Keratinocyte (primary cell): ENCODE measurements at regions not wholly inside any gene's neighbourhood (a gene's known extent, or its start where the extent isn't known, plus 50 kb on each side); places are given as distances from the start of the nearest gene placed in this dataset.

ENCODE experiments used
- DNase-seq: peaks from one replicate; pipeline ENCODE4 v3.0.0-alpha.2; 2011; ENCODE audit warnings: low read depth, missing footprints, low spot score
- FAIRE-seq: peaks from 2 replicates; lab custom pipeline; 2011; peaks lifted over from hg19 to GRCh38; lab: Jason Lieb, UNC
- H2AFZ ChIP-seq: 2 replicates; pipeline ENCODE4 v1.6.0; 2012; ENCODE audit warnings: low read length, control low read depth, inconsistent platforms; ENCODE audit not compliant: control insufficient read depth
- H3K27ac ChIP-seq: 2 replicates; pipeline ENCODE4 v1.5.1; 2011; ENCODE audit warnings: low read length; ENCODE audit not compliant: control insufficient read depth, insufficient read depth
- H3K27me3 ChIP-seq: 3 replicates; pipeline ENCODE4 v1.6.0; 2011; ENCODE audit warnings: low read length; ENCODE audit not compliant: control insufficient read depth, insufficient read depth; ENCODE audit errors: extremely low read depth
- H3K36me3 ChIP-seq, 2 experiments: 2 replicates in 1 of 2; 3 replicates in 1 of 2; pipeline ENCODE4 v1.5.1; 2011; ENCODE audit warnings: low read length in 2 of 2, mild to moderate bottlenecking in 1 of 2; ENCODE audit not compliant: control insufficient read depth in 2 of 2, insufficient read depth in 2 of 2; ENCODE audit errors: extremely low read depth in 1 of 2
- H3K4me1 ChIP-seq: 3 replicates; pipeline ENCODE4 v1.5.1; 2011; ENCODE audit warnings: low read length; ENCODE audit not compliant: control insufficient read depth, insufficient read depth; ENCODE audit errors: extremely low read depth
- H3K4me2 ChIP-seq: 3 replicates; pipeline ENCODE4 v1.6.0; 2011; ENCODE audit warnings: low read depth, low read length; ENCODE audit not compliant: control insufficient read depth, insufficient read depth; ENCODE audit errors: extremely low read depth
- H3K4me3 ChIP-seq, 3 experiments: fragments of 200-600 bp in 1 of 3; sonication (generic) in 1 of 3; 2 replicates in 2 of 3; 3 replicates in 1 of 3; pipeline ENCODE4 v1.5.1; 2011 to 2016; ENCODE audit warnings: low read length in 3 of 3, mild to moderate bottlenecking in 3 of 3, control low read depth in 2 of 3, inconsistent platforms in 1 of 3, low read depth in 1 of 3, mixed read lengths in 1 of 3, mixed run types in 1 of 3, moderate library complexity in 1 of 3; ENCODE audit not compliant: control insufficient read depth in 2 of 3, insufficient read depth in 2 of 3; ENCODE audit errors: extremely low read depth in 1 of 3
- H3K79me2 ChIP-seq: 2 replicates; pipeline ENCODE4 v1.6.0; 2012; ENCODE audit warnings: low read length; ENCODE audit not compliant: control insufficient read depth, insufficient read depth
- H3K9ac ChIP-seq: 3 replicates; pipeline ENCODE4 v1.6.0; 2011; ENCODE audit warnings: low read length; ENCODE audit not compliant: control insufficient read depth, insufficient read depth; ENCODE audit errors: extremely low read depth
- H3K9me1 ChIP-seq: 3 replicates; pipeline ENCODE4 v1.6.0; 2011; ENCODE audit warnings: low read length; ENCODE audit not compliant: control insufficient read depth, insufficient read depth; ENCODE audit errors: extremely low read depth
- H3K9me3 ChIP-seq: 2 replicates; pipeline ENCODE4 v1.5.1; 2012; ENCODE audit warnings: low read depth, low read length; ENCODE audit not compliant: control insufficient read depth
- H4K20me1 ChIP-seq: 3 replicates; pipeline ENCODE4 v1.6.0; 2011; ENCODE audit warnings: low read length; ENCODE audit not compliant: control insufficient read depth, insufficient read depth; ENCODE audit errors: extremely low read depth
- CTCF ChIP-seq, 3 experiments: IDR thresholded peaks in 1 of 3; conservative IDR thresholded peaks in 1 of 3; optimal IDR thresholded peaks in 1 of 3; 2 replicates in 2 of 3; 3 replicates in 1 of 3; pipeline versions ENCODE3 to v1.5.1; 2011; ENCODE audit warnings: low read length in 3 of 3, mild to moderate bottlenecking in 3 of 3, moderate library complexity in 2 of 3, control low read depth in 1 of 3, inconsistent platforms in 1 of 3; ENCODE audit not compliant: insufficient read depth in 2 of 3; ENCODE audit errors: extremely low read depth in 1 of 3
- EZH2 ChIP-seq: IDR thresholded peaks from one replicate; pipeline ENCODE4 v1.6.1; 2012; ENCODE audit warnings: inconsistent platforms, mild to moderate bottlenecking, low read length, moderate library complexity
- dilution Hi-C: fragments of 300-500 bp; cut with MboI; formaldehyde crosslinking; loops from one replicate; pipeline ENCODE4 v1.7.0; 2020; ENCODE audit warnings: low sequenced_read_pairs; ENCODE audit not compliant: extremely low pct_ligation_motif_present

DNA sequence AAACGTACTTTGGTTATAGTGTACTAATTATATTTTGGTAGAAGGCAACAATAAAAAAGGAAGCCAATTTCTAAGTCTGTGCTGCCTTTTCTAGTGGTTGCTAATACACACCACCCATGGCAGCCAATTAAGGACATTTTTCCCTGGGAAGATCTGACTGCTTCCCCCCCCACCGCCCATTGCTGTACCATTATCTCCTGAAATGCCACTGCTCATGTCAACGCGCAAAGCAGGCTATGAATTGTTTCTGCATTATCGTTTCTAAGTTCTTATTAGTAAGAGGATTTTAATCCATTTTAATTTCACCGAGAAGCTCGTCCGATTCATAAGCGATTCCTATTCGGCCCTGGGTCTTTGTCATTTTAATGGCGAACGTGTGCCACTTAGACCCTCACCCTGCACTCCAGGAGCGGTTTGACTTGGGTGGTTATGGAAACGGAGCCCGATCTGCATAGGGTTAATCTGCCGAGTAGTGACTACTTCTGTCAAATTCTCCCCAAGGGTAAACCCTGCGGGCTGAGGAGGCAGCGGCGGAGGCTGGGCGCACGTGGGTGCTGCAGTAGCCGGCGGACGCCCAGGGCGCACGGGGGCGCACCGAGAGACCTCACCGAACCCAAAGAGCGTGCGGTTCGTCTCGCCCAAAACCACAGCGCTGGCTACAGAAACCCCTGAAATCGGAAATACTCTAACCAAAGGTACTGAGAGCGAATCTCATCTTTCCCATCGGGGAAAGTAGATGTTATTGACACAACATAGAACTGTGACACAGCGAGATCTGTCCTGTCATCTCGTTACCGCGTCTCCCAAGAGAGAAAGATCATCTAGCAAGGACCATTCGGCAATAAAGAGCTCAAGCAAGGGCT is 55.8 kb upstream of the SHC3 start:
- dilution Hi-C loops = no loop called here
- Histone ChIP-seq H3K4me1 (no peaks in the 10 kb centered on the region), H3K9ac (no peak overlapping the region), H3K79me2 (no peaks in the 10 kb centered on the region), H3K36me3 (no peaks in the 10 kb centered on the region), H4K20me1 (no peaks in the 10 kb centered on the region), H3K9me1 (no peaks in the 10 kb centered on the region), H3K27ac (no peak overlapping the region), H2AFZ (no peak overlapping the region), H3K4me3 (no peak overlapping the region), H3K4me2 (peak overlapping the region; percentile 16), H3K9me3 (no peaks in the 10 kb centered on the region), H3K27me3 (peaks cover 14% of the 10 kb centered on the region)
- DNase-seq = no peak
- no peak for FAIRE-seq
- TF ChIP-seq CTCF (optimal IDR thresholded peaks at IDR 0.05 in 1 of 3, IDR thresholded peaks at IDR 0.05 in 1 of 3, conservative IDR thresholded peaks at IDR 0.05 in 1 of 3; ENCODE audit: extremely low read depth in 1 of 3, insufficient read depth in 2 of 3, low read length in 3 of 3) (peak in 1 of 3 experiments; percentile 28), EZH2 (no peak)

DNA sequence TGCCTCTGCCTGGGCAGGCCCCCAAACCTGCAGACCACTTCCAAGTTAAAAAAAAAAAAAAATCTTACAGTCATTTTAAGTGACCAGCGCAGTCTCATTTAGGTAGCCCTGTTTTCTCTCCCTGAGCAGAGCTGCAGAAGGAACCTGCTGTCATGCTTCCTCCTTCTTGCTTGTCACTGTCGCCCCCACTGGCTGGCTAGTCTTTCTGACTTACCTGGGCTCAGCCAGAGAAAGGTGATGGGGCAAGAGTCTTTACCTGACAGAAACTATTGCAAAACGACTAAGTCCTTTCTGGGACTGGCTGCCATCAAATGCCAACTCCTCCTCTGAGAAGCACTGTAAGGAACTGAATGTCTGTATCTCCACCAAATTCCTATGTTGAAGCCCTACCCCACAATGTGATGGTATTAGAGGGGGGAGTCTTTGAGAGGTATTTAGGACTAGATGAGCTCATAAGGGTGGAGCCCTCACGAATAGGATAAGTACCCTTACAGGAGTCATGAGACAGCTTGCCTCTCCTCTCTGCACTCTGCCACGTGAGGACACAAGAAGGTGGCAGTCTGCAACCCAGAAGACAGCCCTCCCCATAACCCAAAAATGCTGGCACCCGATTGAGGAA is 58.4 kb upstream of the SHC3 start:
- Histone ChIP-seq H3K36me3 (no peaks in the 10 kb centered on the region), H3K27me3 (peaks cover 14% of the 10 kb centered on the region), H3K9me1 (no peaks in the 10 kb centered on the region), H3K27ac (no peak overlapping the region), H2AFZ (no peak overlapping the region), H3K9ac (no peak overlapping the region), H3K4me1 (no peaks in the 10 kb centered on the region), H3K4me3 (no peak overlapping the region), H3K9me3 (no peaks in the 10 kb centered on the region), H3K4me2 (no peak overlapping the region), H3K79me2 (no peaks in the 10 kb centered on the region), H4K20me1 (no peaks in the 10 kb centered on the region)
- DNase-seq = no peak
- TF ChIP-seq EZH2 (no peak), CTCF (optimal IDR thresholded peaks at IDR 0.05 in 1 of 3, IDR thresholded peaks at IDR 0.05 in 1 of 3, conservative IDR thresholded peaks at IDR 0.05 in 1 of 3; ENCODE audit: extremely low read depth in 1 of 3, insufficient read depth in 2 of 3, low read length in 3 of 3) (no peak)
- FAIRE-seq = no peak
- dilution Hi-C loops = no loop called here
